NCI-H1092 (cell line): ENCODE measurements at regions not wholly inside any gene's neighbourhood (a gene's known extent, or its start where the extent isn't known, plus 50 kb on each side); places are given as distances from the start of the nearest gene placed in this dataset.
"Not testable (repeated sequence)": the region's sequence is repeated elsewhere in the genome, so short reads cannot be mapped to it uniquely, and the experiment has no call there.

Experiments used
- DNase-seq: peaks from one replicate; lab custom pipeline; 2025; lab: John Stamatoyannopoulos, UW

- no peak for DNase-seq
These were observed 50.9 kb upstream of the WARS2 start for GRCh38 chr1:119191325-119191724.

- DNase-seq: no peak
These were observed 63.9 kb upstream of the WARS2 start for GRCh38 chr1:119204197-119204960.

- DNase-seq: no peak
These were observed 64.5 kb upstream of the WARS2 start for GRCh38 chr1:119204961-119205357.

DNA sequence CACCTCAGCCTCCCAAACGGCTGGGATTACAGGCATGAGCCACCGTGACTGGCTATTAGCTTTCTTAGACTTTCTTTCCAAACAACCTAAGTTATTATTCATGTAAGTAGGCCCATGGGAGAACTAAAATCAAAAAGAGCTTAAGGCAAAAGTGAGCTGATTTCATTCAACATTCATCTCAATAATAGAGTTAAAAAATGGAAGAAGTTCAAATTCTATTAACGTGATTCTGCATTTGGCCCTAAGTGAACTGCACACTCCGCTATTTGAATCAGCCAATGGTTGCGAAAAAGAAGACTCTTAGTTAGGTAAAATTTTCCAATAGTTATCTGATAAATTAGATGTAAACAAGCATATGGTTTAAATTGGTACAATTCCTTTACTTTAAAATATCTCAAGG is 68.6 kb upstream of the WARS2 start:
- DNase-seq: no peak

DNA sequence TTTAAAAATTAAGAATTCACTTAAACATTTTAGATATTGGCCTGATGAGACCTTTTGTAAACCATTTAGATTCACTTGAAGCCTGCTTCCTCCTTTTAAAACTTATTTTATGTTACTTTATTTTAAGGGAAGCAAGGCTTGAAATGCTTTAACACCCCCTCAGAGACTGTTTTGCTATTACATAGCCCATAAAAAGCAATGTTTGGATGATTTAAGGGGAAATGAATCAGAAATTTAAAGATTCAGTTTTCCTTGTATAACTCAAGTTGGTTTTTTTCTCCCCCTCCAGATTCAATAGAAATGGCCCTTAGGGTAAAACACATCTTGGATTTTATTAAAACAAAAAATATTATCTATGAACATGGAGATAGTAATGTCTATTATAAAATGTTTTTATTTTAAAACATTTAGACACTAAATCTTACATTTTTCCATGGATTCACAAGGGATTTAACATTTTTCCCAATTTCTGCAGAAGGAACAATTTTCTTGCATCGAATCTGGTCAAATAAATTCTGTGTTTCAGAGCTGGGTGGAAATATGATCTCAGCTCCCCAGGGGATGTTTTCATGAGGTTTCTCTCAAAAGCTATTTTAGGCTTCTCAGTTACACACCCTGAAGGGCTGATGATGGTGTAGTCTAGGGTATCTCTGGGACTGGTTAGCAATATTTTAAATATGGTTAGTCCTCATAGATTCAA is 69.3 kb upstream of the WARS2 start:
- no peak for DNase-seq

- DNase-seq: no peak
These were observed 69.8 kb upstream of the WARS2 start for GRCh38 chr1:119210296-119210649.

DNA sequence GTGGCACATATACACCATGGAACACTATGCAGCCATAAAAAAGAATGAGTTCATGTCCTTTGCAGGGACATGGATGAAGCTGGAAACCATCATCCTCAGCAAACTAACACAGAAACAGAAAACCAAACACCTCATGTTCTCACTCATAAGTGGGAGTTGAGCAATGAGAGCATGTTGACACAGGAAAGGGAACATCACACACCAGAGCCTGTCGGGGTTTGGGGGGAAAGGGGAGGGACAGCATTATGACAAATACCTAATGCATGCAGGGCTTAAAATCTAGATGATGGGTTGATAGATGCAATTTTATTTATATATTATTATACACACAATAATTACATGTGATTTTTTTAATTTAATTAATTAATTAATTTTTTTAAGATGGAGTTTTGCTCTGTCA is 72.8 kb upstream of the WARS2 start:
- DNase-seq: not testable (repeated sequence)

DNA sequence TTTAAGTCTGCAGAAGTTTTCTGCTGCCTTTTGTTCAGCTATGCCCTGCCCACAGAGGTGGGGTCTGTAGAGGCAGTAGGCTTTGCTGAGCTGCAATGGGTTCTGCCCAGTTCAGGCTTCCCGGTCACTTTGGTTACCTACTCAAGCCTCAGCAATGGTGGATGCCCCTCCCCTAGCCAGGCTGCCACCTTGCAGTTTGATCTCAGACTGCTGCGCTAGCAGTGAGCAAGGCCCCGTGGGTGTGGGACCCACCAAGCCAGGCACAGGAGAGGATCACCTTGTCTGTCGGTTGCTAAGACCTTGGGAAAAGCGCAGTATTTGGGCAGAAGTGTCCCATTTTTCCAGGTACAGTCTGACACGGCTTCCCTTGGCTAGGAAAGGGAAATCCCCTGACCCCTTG is 74.5 kb upstream of the WARS2 start:
- DNase-seq: not testable (repeated sequence)

DNA sequence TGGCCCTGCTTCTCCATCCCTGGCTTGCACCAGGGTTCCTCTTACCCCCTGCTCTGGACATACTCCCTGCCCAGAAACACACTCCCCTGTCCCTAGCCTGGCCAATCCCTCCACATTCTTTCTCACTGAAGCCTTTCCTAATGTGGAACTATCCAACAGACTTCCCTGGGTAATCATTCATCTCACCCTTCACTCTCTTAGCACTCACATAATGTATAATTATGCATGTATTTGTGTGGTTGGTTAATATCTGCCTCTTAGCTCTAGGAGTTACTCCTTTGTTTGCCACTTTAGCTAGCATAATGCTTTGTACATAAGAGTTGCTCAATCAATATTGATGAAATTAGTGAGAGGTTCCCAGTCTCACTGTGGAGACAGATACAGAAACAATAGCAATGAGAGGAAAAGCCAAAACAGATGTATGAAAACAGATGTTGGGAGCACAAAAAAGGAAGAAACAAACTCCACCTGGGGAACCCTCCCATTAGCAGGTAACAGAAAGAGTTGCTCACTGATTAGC is 76.9 kb upstream of the WARS2 start:
- no peak for DNase-seq

DNA sequence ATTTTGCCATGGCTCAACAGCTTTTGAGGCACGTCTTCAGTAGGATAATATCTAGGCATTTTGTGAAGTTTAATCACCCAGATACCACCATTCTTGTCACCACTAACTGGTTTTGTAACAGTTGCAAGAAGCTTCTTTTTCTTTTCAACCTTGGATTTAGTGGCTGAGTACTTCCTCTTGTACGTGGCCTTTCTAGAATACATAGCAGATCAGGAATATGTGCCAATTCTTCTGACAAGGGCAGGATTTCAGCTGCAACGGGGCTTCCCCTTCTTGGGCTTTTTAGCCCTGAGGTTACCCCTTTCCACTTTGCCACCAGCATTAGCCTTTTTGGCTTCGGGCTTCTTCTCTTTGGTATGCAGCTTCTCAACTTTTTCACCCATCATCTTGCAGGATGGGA is 79.3 kb upstream of the WARS2 start:
- DNase-seq: no peak

DNA sequence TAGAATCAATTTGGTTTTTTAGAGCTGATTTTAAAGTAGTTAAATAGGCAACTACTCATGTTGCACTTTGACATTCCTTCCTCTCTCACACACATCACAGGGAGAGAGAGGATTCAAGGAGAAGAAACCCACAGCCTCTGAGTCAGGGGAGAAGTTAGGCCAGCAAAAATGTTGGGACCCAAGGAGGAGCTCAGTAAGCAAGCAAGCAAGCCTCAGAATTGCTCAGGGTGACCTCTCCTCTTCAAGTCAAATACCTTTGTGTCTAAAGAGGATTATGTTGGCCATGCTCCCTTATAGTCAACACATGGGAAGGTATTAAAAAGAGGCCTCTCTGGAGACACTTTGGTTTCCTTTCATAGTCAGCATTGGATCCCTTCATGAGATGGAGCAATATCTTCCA is 80.5 kb upstream of the WARS2 start:
- DNase-seq: no peak

DNA sequence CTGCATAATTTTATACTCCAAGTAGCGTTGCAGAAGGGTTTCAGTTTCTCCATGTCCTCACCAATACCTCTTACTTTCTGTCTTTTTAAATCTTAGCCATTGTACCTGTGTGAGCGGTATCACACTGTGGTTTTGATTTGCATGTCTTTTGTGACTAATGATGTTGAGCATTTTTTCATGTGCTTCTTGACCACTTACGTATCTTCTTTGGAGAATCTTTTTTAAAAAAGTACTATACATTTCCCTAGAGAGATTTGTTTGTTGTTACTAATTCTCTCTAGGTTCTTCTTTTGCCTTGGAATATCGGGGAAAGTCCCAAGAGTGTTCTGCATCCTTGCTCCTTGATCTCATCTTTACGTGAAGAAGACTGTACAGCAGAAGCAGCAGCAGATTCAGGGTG is 81.8 kb upstream of the WARS2 start:
- DNase-seq: no peak

GRCh38 chr1:119225265-119225664 is 84.8 kb upstream of the WARS2 start:
- no peak for DNase-seq

- no peak for DNase-seq
These were observed 85.4 kb upstream of the WARS2 start for GRCh38 chr1:119225831-119226230.

DNA sequence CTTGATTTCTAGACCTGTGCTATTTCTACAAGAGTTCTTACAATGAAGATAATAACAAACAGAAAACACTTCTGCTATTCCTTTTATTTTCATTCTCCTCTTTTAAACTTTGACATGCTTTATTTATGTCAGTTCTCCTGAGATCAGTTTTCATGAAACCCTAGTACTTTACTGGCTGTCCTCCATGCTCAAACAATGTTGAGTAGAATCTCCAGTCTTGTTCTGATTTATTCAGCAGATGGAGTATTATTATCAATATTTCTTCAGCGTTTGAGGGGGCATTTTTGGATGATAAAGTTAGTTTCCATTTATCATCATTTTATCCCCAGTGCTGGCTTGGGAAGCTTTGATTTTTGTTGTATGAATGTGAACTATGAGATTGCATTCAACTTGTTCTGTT is 85.9 kb upstream of the WARS2 start:
- no peak for DNase-seq

- DNase-seq: no peak
These were observed 86.5 kb upstream of the WARS2 start for GRCh38 chr1:119226913-119227312.

DNA sequence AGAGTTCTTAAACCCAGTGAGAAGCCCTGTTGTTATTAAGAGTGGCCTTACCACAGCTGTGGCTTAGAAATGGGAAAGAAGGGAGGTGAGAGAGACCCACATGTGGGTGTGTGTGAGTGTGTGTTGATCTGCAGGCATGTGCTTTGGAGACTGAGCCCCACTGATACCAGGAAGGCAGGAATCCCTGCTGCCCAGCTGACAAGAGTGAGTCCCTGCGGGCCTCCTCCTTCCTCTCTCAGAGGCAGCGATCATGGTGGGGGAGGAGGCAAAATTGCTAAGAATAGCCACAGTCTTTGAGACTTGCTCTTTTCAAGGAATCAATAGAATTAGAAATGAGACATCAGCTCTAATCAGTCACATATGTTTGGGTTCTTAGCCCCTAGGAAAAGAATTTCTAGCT is 87.0 kb upstream of the WARS2 start:
- DNase-seq: no peak

DNA sequence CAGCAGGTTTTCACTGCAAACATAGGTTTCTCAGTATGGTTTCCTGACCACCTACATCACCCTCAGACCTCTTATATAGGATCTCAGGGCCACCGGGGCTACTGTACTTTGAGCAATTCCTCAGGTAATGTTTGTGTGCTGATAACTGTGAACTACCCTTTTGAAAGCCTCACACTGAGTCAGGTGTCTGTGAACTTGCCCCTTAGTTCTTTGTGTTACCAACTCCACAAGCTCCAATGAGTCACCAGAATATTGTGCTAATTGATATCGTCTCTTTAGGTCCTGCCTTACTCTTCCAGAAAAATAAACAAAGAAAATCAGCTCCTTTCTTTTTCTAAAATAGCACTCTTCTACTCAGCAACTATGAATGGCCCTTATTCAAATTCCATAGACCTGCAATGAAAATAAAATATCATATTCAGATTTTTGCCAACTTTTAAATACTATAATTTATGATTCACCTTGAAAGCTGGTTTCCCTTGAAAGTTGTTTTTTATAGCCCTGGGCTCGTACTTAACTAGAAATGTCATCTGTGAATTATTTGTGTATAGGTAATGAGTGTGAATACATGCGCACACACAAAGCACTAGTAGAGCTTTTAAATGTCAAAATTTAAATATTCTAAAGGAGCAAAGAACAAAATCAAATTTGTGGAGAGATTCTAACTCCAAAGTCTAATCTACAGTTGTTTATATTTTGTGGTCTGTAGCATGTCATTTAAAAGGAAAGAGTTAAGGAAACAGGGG is 88.1 kb upstream of the WARS2 start:
- no peak for DNase-seq

- DNase-seq: no peak
These were observed 94.7 kb upstream of the WARS2 start for GRCh38 chr1:119235120-119235519.

DNA sequence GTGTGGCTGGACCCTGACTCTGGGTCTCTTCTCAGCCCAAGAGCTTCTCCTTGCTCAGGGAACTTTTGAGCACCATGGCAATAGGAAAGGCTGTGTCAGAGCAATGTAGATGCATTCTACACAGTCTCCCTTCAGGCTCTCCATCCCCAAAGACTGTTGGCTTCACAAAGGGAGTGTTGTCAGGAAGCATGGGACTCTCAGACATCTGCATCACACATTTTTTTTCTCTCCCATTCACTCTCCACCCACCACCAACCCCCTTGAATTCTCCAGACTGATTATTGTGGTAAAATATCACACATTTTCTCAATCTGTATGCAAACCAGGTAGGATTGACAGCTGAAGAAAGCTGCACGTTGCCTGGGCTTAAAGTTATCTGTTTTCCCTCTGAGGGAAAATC is 105.4 kb upstream of the WARS2 start:
- no peak for DNase-seq

DNA sequence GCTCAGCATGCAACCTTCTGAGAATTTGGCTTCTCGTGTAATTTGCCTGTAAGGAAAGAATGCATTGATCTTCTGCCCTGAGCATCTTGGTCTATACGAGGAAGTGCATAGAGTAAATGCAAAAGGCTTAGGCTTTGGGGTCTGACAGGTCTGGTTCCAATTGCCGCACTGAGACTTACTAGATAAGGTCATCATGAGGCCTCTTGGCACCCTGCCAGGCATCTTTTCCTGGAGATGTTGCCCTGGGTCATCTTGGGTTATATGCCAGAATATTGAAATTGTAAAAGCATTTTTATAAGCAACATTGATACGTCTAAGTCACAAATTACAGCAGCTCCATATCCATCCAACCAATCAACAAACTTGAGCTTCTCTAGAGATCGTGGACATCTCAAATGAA is 108.8 kb upstream of the WARS2 start:
- DNase-seq: no peak

- no peak for DNase-seq
These were observed 109.8 kb upstream of the WARS2 start for GRCh38 chr1:119250299-119250698.

DNA sequence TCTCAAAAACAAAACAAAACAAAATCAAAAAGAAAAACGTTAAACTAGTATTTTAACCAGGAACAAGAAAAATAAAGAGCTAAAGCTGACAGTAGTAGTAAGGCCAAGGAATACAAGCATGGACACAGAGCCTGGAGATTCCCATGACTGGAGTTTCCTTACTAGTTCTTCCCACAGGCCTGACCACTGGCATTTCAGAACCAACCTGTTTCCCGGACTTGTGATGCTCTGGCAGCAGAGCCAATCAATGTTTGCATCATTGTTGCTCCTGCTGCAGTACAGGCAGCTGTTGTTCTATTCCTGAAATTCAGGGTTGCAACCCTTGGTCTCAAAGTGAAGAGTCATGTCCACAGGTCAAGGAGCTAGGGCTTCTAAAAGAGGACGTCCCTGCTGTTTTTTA is 111.3 kb upstream of the WARS2 start:
- no peak for DNase-seq
